H54 (cell line): ENCODE measurements at regions not wholly inside any gene's neighbourhood (a gene's known extent, or its start where the extent isn't known, plus 50 kb on each side); places are given as distances from the start of the nearest gene placed in this dataset.

Experiments
- DNase-seq: peaks from one replicate; pipeline ENCODE4 v3.0.0; 2011; ENCODE audit warnings: low spot score, mixed read lengths; ENCODE audit not compliant: insufficient read length
- FAIRE-seq: peaks from 3 replicates; lab custom pipeline; 2011; peaks lifted over from hg19 to GRCh38; lab: Jason Lieb, UNC
- POLR2A ChIP-seq: IDR thresholded peaks from 2 replicates; pipeline ENCODE4 v1.6.1; 2011; ENCODE audit warnings: low read depth, mild to moderate bottlenecking, low read length

DNA sequence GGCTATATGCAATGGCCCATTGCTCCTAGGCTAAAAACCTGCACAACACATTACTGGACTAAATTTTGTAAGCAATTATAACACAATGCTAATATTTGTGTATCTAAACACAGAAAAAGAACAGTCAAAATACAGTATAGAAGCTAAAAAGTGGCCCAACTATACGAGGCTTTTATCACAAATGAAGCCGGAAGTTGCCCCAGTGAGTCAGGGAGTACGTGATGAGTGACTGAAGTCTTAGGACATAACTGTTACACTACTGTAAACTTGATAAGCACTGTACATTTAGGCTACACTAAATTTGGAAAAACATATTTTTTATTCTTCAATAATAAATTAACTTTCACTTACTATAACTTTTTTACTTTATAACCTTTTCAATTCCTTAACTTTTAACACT lies 105.2 kb upstream of the PRR16 start:
- TF ChIP-seq POLR2A = no peak
- FAIRE-seq (no peak), DNase-seq (no peak)

DNA sequence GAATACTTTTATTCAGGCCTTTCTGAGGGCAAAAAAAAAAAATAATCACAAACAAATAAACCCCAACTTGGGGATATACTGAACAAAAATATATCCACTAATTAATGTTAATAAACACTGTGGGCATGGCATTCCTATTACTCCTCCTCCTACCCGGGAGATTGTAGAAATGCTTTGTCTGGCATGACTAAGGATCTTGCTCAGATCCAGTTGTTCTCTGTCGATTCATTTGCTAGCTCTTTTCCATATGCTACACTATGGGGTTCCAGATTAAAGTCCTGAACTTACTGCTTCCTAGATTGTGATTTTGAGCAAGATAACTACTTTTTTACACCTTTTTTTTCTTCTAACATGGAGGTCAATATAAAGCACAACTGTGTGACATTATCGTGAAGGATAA lies 102.2 kb upstream of the PRR16 start:
- DNase-seq = no peak
- TF ChIP-seq POLR2A = no peak
- FAIRE-seq = no peak

DNA sequence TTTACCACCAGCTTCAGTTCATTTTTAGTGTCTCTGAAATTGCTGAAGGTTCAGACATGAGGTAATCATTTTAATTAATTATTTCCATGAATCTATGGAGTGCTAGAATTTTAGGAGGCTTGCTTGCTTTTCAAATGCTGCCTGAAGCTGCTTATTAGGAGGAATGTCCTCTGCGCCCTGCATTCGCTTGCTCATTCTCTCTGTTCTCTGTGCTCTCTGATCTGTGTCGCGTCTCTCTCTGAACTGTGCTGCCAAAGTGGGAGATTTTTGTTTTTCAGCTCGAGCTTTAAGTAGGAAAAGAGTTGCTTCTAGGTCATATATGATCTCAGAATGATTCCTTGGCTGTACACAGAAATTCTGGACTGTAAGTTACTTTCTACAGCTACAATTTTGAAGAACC lies 101.7 kb upstream of the PRR16 start:
- TF ChIP-seq POLR2A = no peak
- FAIRE-seq = no peak
- no peak for DNase-seq

DNA sequence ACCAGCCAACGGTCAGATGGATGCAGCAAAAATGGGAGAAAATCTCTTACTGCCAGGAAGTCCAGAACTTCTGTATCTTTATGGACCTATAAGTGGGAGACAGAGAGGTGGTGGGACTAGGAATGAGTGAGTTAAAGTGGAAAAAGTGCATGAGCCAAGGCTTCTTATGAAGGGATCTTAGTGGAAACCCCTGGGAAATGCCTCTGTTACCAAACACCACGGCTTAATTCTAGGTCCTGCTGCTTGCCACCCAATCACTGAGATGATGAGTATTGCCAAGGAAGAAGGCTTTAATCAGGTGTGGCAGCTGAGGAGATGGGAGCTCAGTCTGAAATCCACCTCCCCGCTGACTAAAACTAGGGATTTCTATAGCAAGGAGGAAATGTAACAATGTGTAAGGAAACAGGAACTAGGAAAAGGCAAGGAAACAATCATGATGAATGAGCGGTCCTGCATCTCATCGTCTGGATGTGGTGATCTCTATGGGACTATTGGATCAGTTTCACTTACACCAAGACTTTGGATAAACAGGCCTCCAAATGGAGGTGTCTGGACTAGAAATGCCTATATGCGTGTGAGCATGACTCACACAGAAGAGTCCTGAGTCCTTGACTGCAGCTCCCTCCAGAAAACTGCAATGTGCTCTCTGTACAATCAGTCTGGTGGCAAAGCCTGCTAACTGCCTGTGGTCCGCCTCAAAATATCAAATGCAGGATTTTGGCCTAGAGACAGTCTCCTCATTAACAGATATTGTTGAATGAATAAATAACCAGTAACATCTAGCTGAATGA lies 98.2 kb upstream of the PRR16 start:
- FAIRE-seq = no peak
- no peak for TF ChIP-seq POLR2A
- DNase-seq = no peak

DNA sequence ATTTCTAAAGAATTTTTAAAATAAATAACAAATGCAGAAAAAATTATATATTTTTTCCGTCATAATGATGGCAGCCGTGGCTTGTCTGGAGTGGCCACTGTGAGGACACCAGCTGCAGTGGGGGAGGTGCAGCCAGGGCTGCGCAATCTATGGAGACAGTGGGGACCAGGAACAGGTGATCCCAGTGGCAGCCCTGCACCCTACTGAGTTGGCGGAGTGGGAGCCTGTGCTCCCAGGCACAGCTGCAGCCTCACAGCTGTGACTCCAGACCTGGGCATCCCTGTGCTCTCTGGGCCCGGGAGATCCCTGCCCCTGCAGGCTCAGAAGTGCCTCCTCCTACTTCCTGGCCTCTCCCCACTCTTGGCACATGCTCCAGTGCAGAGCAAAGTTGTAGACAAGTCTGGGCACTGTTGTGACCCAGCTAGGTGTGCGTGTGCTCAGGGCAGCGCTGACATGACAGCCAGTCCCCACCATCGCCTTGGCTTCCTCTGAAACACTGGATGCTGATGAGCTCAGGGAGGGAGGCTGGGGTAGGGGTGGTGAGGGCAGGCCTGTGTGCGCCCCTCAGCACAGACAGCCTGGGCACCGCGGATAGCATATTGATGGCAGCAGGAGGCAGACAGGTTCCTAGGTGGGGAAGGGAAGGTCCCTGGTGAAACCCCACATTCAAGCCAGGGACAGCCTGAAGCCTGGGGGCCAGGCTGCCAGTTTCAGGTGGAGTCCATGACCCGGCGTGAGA lies 96.0 kb upstream of the PRR16 start:
- no peak for FAIRE-seq
- no peak for DNase-seq
- no peak for TF ChIP-seq POLR2A

DNA sequence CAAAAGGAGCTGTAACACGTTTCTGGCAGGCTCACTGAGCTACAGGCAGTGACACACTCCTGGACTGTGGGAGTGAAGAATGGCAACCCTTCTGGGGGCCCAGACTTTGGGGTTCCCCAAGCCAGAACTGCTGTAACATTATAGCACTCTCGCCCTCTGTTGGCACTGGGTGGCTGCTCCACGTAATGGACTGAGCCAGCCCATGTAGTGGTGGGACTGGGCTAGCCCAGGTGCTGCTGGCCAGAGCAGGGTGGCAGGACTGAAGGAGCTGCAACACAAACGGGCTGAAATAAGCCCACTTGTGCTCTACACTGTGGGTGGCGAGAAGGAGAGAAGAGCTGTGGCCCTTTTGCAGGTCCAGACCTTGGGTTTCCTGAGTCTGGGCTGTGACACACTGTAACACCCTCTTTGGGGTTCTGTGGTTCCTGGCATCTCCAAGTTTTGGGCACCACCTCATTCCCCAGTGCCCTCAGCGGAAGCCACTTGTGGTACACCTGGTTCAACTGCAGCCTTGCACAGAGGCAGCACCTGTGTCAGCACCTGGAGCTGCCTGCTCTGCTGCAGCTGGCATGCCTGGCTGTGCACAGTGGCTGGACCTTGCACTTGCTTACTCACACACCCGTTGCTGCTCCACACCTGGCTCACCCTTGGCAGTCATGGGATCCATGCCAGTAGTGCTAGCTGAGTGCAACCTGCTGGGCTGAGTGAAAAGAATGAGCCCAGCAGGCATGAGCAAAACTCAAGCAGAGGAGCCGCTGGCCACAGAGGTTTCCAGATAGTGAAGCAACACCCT lies 95.0 kb upstream of the PRR16 start:
- no peak for TF ChIP-seq POLR2A
- no peak for FAIRE-seq

DNA sequence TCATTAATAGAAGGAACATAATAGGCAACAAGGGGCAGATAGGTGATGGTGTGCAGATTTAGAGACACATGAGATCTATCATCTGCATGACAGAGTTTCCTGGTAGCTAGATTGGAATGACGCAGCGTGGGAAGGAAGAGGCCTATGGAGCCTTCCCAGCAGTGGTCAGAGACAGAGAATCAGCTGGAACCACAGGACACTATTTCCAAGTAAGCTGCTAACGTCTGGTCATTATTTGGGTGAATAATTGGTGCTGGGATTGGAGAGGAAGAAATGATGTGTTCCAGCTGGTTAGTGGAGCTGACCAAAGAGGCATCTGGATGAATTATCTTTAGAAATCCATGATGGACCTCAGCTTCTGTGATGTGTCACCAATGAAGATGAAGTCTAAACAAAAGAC lies 91.2 kb upstream of the PRR16 start:
- TF ChIP-seq POLR2A = no peak
- DNase-seq = no peak
- no peak for FAIRE-seq

More for the DNA sequence above, 95.0 kb upstream of the PRR16 start:
- no peak for DNase-seq

DNA sequence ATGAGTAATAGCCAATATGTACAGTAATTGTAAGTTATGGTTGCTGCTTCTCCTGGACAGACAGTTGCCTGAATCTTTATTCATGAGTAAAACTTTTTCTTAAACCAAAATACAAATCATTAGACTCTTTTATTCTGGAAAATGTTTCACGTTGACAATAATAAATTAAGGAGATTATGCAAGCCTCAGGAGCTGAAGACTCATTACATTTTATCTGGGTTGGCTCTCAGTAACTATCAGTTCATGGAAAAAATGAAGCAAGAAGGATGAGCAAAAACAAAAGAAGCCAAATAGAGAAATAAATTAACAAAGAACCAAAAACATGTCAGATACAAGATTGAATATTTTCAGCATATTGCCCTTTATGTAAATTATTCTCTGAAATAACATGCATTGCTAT lies 88.9 kb upstream of the PRR16 start:
- no peak for FAIRE-seq
- no peak for DNase-seq
- TF ChIP-seq POLR2A = no peak

DNA sequence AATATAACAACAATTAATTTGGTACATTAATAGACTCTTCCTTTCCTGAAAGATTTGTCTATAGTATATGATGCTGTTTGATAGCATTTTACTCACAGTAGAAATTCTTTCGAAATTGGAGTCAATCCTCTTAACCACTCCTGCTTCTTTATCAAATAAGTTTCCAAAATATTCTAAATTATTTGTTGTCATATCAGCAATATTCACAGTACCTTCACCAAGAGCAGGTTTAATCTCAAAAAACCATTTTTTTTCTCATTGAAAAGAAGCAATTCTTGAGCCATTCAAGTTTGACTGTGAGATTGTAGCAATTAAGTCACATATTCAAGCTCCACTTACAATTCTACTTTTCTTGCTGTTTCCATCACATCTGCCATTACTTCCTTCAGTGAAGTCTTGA lies 83.5 kb upstream of the PRR16 start:
- TF ChIP-seq POLR2A = no peak
- DNase-seq = no peak
- no peak for FAIRE-seq

DNA sequence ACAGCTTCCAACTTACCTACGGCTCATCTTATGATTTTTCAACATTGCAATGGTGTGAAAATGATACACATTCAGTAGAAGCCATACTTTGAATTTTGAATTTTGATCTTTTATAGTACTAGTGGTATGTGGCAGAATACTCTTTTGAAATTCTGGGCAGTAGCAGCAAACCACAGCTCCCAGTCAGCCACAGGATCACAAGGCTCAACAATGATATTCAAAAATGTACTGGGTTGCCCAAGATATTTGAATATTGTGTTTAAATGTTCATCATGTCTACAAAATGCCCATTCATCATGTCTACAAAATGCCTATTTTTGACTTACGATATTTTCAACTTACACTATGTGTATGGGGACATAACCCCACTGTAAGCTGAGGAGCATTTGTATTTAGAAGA lies 81.3 kb upstream of the PRR16 start:
- no peak for FAIRE-seq
- DNase-seq = no peak
- TF ChIP-seq POLR2A = no peak

DNA sequence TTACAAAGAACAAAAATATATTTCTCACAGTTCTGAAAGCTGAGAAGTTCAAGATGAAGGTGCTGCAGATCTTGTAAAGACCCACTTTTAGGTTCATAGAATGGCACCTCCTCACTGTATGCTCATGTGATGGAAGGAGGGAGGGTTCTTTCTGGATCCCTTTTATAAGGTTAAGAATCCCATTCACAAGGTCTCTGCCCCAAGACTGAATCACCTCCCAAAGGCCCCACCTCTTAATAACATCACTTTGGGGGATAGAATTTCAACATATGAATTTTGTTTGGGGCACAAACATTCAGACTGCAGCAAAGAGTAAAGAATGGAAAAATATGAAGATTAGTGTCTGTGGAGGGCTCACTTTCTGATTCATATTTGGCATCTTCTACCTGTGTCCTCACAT lies 77.1 kb upstream of the PRR16 start:
- FAIRE-seq (no peak), DNase-seq (no peak)
- no peak for TF ChIP-seq POLR2A

DNA sequence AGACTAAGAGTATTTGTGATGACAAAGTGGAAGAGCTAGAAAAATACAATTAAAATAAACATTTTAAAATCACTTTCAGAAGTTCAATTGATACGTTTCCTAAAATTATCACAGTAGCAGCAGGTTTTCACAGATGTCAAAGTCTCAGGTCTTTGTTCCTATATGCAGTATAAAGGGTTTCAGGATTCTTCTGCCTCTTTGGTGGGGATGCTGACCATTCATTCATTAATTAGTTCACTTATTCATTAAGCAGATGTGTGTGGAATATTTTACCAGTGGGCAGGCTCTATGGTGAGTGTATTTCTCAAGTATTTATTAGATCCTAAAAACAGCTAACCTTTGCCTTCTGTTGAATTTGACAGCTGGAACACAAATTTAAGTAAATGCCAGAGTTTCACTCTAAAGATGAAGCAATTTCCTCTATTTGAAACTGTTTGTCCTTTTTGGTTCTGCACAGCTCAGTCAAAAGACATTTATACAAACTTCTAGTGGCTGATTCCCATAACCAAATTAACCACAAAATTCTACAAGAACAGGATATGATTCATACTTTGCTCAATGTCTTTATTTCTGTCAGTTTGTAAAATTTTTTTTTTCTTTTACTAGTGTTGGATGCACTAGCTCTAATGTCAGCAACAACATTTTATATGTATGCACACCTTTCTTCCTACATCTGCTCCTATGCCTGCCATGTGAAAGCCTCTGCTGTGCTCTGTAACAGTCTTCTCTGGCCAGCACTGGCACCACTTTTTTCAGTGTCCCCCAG lies 75.9 kb upstream of the PRR16 start:
- TF ChIP-seq POLR2A = no peak
- FAIRE-seq (peak; percentile 88), DNase-seq (peak; percentile 9)

DNA sequence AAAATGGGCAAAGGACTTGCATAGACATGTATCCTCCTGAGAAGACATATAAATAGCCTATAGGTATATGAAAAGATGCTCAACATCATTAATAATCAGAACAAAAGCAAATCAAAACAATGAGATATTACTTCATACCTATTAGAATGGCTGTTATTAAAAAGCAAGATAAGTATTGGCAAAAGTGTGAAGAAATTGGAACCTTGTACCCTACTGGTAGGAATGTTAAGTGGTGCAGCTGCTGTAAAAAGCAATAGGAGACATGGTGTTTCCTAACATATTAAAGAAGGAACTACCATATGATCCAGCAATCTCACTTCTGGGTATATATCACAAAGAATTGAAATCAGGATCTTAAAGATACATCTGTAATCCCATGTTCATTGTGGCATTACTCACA lies 69.8 kb upstream of the PRR16 start:
- FAIRE-seq = no peak
- no peak for TF ChIP-seq POLR2A
- DNase-seq = no peak
